ENCODE measurements at regions not wholly inside any gene's neighbourhood (a gene's known extent, or its start where the extent isn't known, plus 50 kb on each side); places are given as distances from the start of the nearest gene placed in this dataset.

GRCh38 chr10:83075016-83075814, 1064.1 kb upstream of the GHITM start:
- TF ChIP-seq CTCF (IDR thresholded peaks at IDR 0.05) (no peak), POLR2A (IDR thresholded peaks at IDR 0.05) (no peak)
